GM23248 (cell line): ENCODE measurements at regions not wholly inside any gene's neighbourhood (a gene's known extent, or its start where the extent isn't known, plus 50 kb on each side); places are given as distances from the start of the nearest gene placed in this dataset.

ENCODE experiments used
- DNase-seq: peaks from one replicate; pipeline ENCODE4 v3.0.0-alpha.2; 2015
- H2AFZ ChIP-seq: fragments of 200-600 bp; sonication (generic); 2 replicates; pipeline ENCODE4 v1.6.1; 2016; ENCODE audit warnings: antibody characterized with exemption
- H3F3A ChIP-seq: fragments of 200-600 bp; sonication (generic); 2 replicates; pipeline ENCODE4 v1.6.1; 2016; ENCODE audit warnings: mild to moderate bottlenecking, antibody characterized with exemption, mixed run types; ENCODE audit not compliant: insufficient read depth
- H3K27ac ChIP-seq: fragments of 200-600 bp; sonication (generic); 2 replicates; pipeline ENCODE4 v1.5.1; 2016; ENCODE audit warnings: mild to moderate bottlenecking
- H3K27me3 ChIP-seq: fragments of 200-600 bp; sonication (generic); replicated peaks from 2 replicates; pipeline ENCODE4 v1.6.1; 2016; ENCODE audit warnings: mild to moderate bottlenecking; ENCODE audit not compliant: insufficient read depth
- H3K36me3 ChIP-seq: fragments of 200-600 bp; sonication (generic); 2 replicates; pipeline ENCODE4 v1.6.1; 2016; ENCODE audit warnings: low read depth, mild to moderate bottlenecking
- H3K4me1 ChIP-seq: fragments of 200-600 bp; sonication (generic); 2 replicates; pipeline ENCODE4 v1.6.1; 2016; ENCODE audit warnings: mild to moderate bottlenecking; ENCODE audit not compliant: insufficient read depth
- H3K4me2 ChIP-seq: fragments of 200-600 bp; sonication (generic); one replicate; pipeline ENCODE4 v1.6.1; 2016; ENCODE audit warnings: mild to moderate bottlenecking; ENCODE audit not compliant: unreplicated experiment
- H3K4me3 ChIP-seq: fragments of 200-600 bp; sonication (generic); 2 replicates; pipeline ENCODE4 v1.5.1; 2016; ENCODE audit warnings: mild to moderate bottlenecking
- H3K79me2 ChIP-seq: fragments of 200-600 bp; sonication (generic); 2 replicates; pipeline ENCODE4 v1.6.1; 2016; ENCODE audit warnings: mild to moderate bottlenecking; ENCODE audit not compliant: insufficient read depth
- H3K9ac ChIP-seq: fragments of 200-600 bp; sonication (generic); 2 replicates; pipeline ENCODE4 v1.6.1; 2016; ENCODE audit warnings: mild to moderate bottlenecking
- H3K9me2 ChIP-seq: fragments of 200-600 bp; sonication (generic); 2 replicates; pipeline ENCODE4 v1.6.1; 2016; ENCODE audit warnings: mixed run types, mild to moderate bottlenecking, moderate library complexity; ENCODE audit not compliant: insufficient read depth
- H3K9me3 ChIP-seq: fragments of 200-600 bp; sonication (generic); one replicate; pipeline ENCODE4 v1.6.1; 2017; ENCODE audit warnings: low read depth
- H4K20me1 ChIP-seq: fragments of 200-600 bp; sonication (generic); 2 replicates; pipeline ENCODE4 v1.6.0; 2016; ENCODE audit not compliant: insufficient read depth
- EZH2 ChIP-seq: fragments of 200-600 bp; sonication (generic); IDR thresholded peaks from 2 replicates; pipeline ENCODE4 v1.6.1; 2018; ENCODE audit warnings: antibody characterized with exemption, mild to moderate bottlenecking; ENCODE audit not compliant: insufficient read depth, poor library complexity, severe bottlenecking
- EZH2phosphoT487 ChIP-seq: fragments of 200-600 bp; sonication (generic); IDR thresholded peaks from 2 replicates; pipeline ENCODE4 v1.6.1; 2018; ENCODE audit warnings: antibody characterized with exemption, moderate library complexity, mild to moderate bottlenecking, low read depth; ENCODE audit not compliant: insufficient read depth
- WGBS, 2 experiments: methylation state at CpG; one replicate each; pipeline ENCODE4 v1.1.6; 2015 to 2017; ENCODE audit warnings: low lambda C conversion rate in 2 of 2, low coverage in 1 of 2; ENCODE audit errors: missing lambda C conversion rate in 2 of 2; 5-methylcytosine and 5-hydroxymethylcytosine counted together
- in situ Hi-C: fragments of 300-500 bp; cut with MboI; formaldehyde crosslinking; loops from 2 replicates; pipeline ENCODE4 v1.15.0; 2020

GRCh38 chr10:128545216-128545615 lies 419.0 kb upstream of the MKI67 start:
- H3K27ac ChIP-seq: no peak overlapping the region
- no peaks in the 10 kb centered on the region for H3K79me2 ChIP-seq
- H3K9ac ChIP-seq: no peak overlapping the region
- DNase-seq: no peak
- no peaks in the 10 kb centered on the region for H3K9me3 ChIP-seq
- no peak for TF ChIP-seq EZH2phosphoT487
- TF ChIP-seq EZH2: no peak
- H3K4me2 ChIP-seq: no peak overlapping the region
- no peak overlapping the region for H2AFZ ChIP-seq
- WGBS, 2 experiments: 42 to 52% methylated on average over 10 of the region's 10 CpGs
- no peak overlapping the region for H3K4me3 ChIP-seq
- no peaks in the 10 kb centered on the region for H3K4me1 ChIP-seq
- no peaks in the 10 kb centered on the region for H3K9me2 ChIP-seq
- no peaks in the 10 kb centered on the region for H4K20me1 ChIP-seq
- no peaks in the 10 kb centered on the region for H3F3A ChIP-seq
- no peaks in the 10 kb centered on the region for H3K36me3 ChIP-seq
- in situ Hi-C loops: no loop called here
- no peaks in the 10 kb centered on the region for H3K27me3 ChIP-seq

- no peak overlapping the region for H2AFZ ChIP-seq
- no peaks in the 10 kb centered on the region for H3K4me1 ChIP-seq
- H3K9ac ChIP-seq: no peak overlapping the region
- H3K27me3 ChIP-seq: no peaks in the 10 kb centered on the region
- 52 to 63% methylated on average over 10 to 15 of the region's 15 CpGs for WGBS, 2 experiments
- no peak for DNase-seq
- no peaks in the 10 kb centered on the region for H4K20me1 ChIP-seq
- no peaks in the 10 kb centered on the region for H3K9me2 ChIP-seq
- H3K4me3 ChIP-seq: no peak overlapping the region
- H3K4me2 ChIP-seq: no peak overlapping the region
- H3F3A ChIP-seq: no peaks in the 10 kb centered on the region
- in situ Hi-C loops: no loop called here
- H3K36me3 ChIP-seq: no peaks in the 10 kb centered on the region
- no peak overlapping the region for H3K27ac ChIP-seq
- no peaks in the 10 kb centered on the region for H3K9me3 ChIP-seq
- TF ChIP-seq EZH2phosphoT487: no peak
- no peak for TF ChIP-seq EZH2
- H3K79me2 ChIP-seq: no peaks in the 10 kb centered on the region
Measured at GRCh38 chr10:128546651-128547165, 420.5 kb upstream of the MKI67 start.

GRCh38 chr10:128549101-128549608 lies 422.9 kb upstream of the MKI67 start:
- Histone ChIP-seq H3K79me2 (no peaks in the 10 kb centered on the region), H3K9ac (no peak overlapping the region), H3K4me2 (no peak overlapping the region), H3K4me3 (no peak overlapping the region), H3K9me3 (no peaks in the 10 kb centered on the region), H3K36me3 (no peaks in the 10 kb centered on the region), H3K27ac (no peak overlapping the region), H3K4me1 (no peaks in the 10 kb centered on the region), H4K20me1 (no peaks in the 10 kb centered on the region), H2AFZ (no peak overlapping the region), H3F3A (no peaks in the 10 kb centered on the region), H3K27me3 (no peaks in the 10 kb centered on the region), H3K9me2 (no peaks in the 10 kb centered on the region)
- TF ChIP-seq EZH2phosphoT487 (no peak), EZH2 (no peak)
- in situ Hi-C loops: no loop called here
- 36 to 39% methylated on average over 6 of the region's 6 CpGs for WGBS, 2 experiments
- DNase-seq: no peak

- TF ChIP-seq EZH2: no peak
- TF ChIP-seq EZH2phosphoT487: no peak
- H3F3A ChIP-seq: no peaks in the 10 kb centered on the region
- no peaks in the 10 kb centered on the region for H3K36me3 ChIP-seq
- DNase-seq: no peak
- H3K4me2 ChIP-seq: no peak overlapping the region
- H3K79me2 ChIP-seq: no peaks in the 10 kb centered on the region
- H3K4me1 ChIP-seq: no peaks in the 10 kb centered on the region
- no peaks in the 10 kb centered on the region for H3K27me3 ChIP-seq
- H3K9me2 ChIP-seq: no peaks in the 10 kb centered on the region
- no peaks in the 10 kb centered on the region for H4K20me1 ChIP-seq
- 38 to 45% methylated on average over 10 of the region's 10 CpGs for WGBS, 2 experiments
- H3K4me3 ChIP-seq: no peak overlapping the region
- H3K27ac ChIP-seq: no peak overlapping the region
- H2AFZ ChIP-seq: no peak overlapping the region
- in situ Hi-C loops: no loop called here
- no peak overlapping the region for H3K9ac ChIP-seq
- no peaks in the 10 kb centered on the region for H3K9me3 ChIP-seq
Measured at GRCh38 chr10:128550045-128550444, 423.8 kb upstream of the MKI67 start.

GRCh38 chr10:128551475-128551874 lies 425.3 kb upstream of the MKI67 start:
- Histone ChIP-seq H3K9ac (no peak overlapping the region), H3K4me2 (no peak overlapping the region), H3K4me1 (no peaks in the 10 kb centered on the region), H3K27ac (no peak overlapping the region), H3K9me3 (no peaks in the 10 kb centered on the region), H3K27me3 (no peaks in the 10 kb centered on the region), H3F3A (no peaks in the 10 kb centered on the region), H3K9me2 (no peaks in the 10 kb centered on the region), H4K20me1 (no peaks in the 10 kb centered on the region), H3K36me3 (no peaks in the 10 kb centered on the region), H2AFZ (no peak overlapping the region), H3K4me3 (no peak overlapping the region), H3K79me2 (no peaks in the 10 kb centered on the region)
- in situ Hi-C loops: no loop called here
- 41 to 45% methylated on average over 7 of the region's 7 CpGs for WGBS, 2 experiments
- no peak for DNase-seq
- TF ChIP-seq EZH2 (no peak), EZH2phosphoT487 (no peak)
